H1 (cell line): ENCODE measurements at regions not wholly inside any gene's neighbourhood (a gene's known extent, or its start where the extent isn't known, plus 50 kb on each side); places are given as distances from the start of the nearest gene placed in this dataset.

ENCODE experiments used
- CTCF ChIA-PET: fragments of 300-600 bp; sonication (Branson Sonifier 250); formaldehyde crosslinking; loops from one replicate; lab custom pipeline; 2021; ENCODE audit not compliant: partially characterized antibody; lab: Charles Lee
- POLR2A ChIA-PET: fragments of 300-600 bp; sonication (Branson Sonifier 250); formaldehyde crosslinking; loops from one replicate; lab custom pipeline; 2021; ENCODE audit warnings: inconsistent platforms; ENCODE audit not compliant: partially characterized antibody; lab: Charles Lee
- DNase-seq, 2 experiments: peaks; one replicate each; pipeline versions ENCODE4 v3.0.0 to v3.0.0-alpha.2; 2010 to 2022; ENCODE audit warnings: low spot score in 2 of 2, low read depth in 1 of 2, mixed read lengths in 1 of 2
- FAIRE-seq: peaks from 2 replicates; lab custom pipeline; 2011; peaks lifted over from hg19 to GRCh38; lab: Jason Lieb, UNC
- H2AFZ ChIP-seq: 2 replicates; pipeline ENCODE4 v1.8.1; 2012; ENCODE audit warnings: low read length, inconsistent platforms
- H2AK5ac ChIP-seq: 2 replicates; pipeline ENCODE4 v1.6.1; 2013; ENCODE audit warnings: low read depth, low read length
- H2BK120ac ChIP-seq: replicated peaks from 2 replicates; pipeline ENCODE3; 2013; ENCODE audit warnings: low read depth, low read length, inconsistent platforms
- H2BK12ac ChIP-seq: 2 replicates; pipeline ENCODE4 v1.6.1; 2013; ENCODE audit warnings: low read depth, low read length
- H2BK15ac ChIP-seq: 2 replicates; pipeline ENCODE4 v1.6.1; 2013; ENCODE audit warnings: low read length
- H2BK20ac ChIP-seq: 2 replicates; pipeline ENCODE4 v1.6.1; 2013; ENCODE audit warnings: low read length
- H2BK5ac ChIP-seq: 2 replicates; pipeline ENCODE4 v1.6.1; 2013; ENCODE audit warnings: low read depth, low read length
- H3K14ac ChIP-seq: 2 replicates; pipeline ENCODE4 v1.6.1; 2013; ENCODE audit warnings: inconsistent platforms; ENCODE audit not compliant: insufficient read length
- H3K18ac ChIP-seq: 2 replicates; pipeline ENCODE4 v1.6.1; 2013; ENCODE audit warnings: low read length; ENCODE audit errors: extremely low read depth
- H3K23ac ChIP-seq: 2 replicates; pipeline ENCODE4 v1.6.1; 2013; ENCODE audit warnings: inconsistent platforms; ENCODE audit not compliant: insufficient read length
- H3K23me2 ChIP-seq: 2 replicates; pipeline ENCODE4 v1.6.1; 2013; ENCODE audit warnings: low read depth, low read length
- H3K27ac ChIP-seq: 2 replicates; pipeline ENCODE4 v1.6.1; 2011; ENCODE audit warnings: low read depth, low read length, inconsistent platforms
- H3K27me3 ChIP-seq, 4 experiments: replicated peaks in 1 of 4; 1 replicate in 1 of 4; 2 replicates in 3 of 4; pipeline versions ENCODE4 v1.6.1 to v1.8.1; 2011 to 2013; ENCODE audit warnings: low read length in 3 of 4, mild to moderate bottlenecking in 3 of 4, inconsistent platforms in 2 of 4, mixed read lengths in 2 of 4, moderate library complexity in 1 of 4; ENCODE audit not compliant: control insufficient read depth in 3 of 4, insufficient read depth in 3 of 4; ENCODE audit errors: extremely low read depth in 1 of 4
- H3K36me3 ChIP-seq, 4 experiments: 2 replicates each; pipeline versions ENCODE4 v1.6.1 to v1.8.1; 2011 to 2013; ENCODE audit warnings: mild to moderate bottlenecking in 4 of 4, low read length in 3 of 4, moderate library complexity in 2 of 4, control low read depth in 1 of 4, inconsistent platforms in 1 of 4; ENCODE audit not compliant: insufficient read depth in 4 of 4, control insufficient read depth in 2 of 4
- H3K4ac ChIP-seq: replicated peaks from 2 replicates; pipeline ENCODE3; 2013; ENCODE audit warnings: low read length, low read depth, mixed read lengths, inconsistent platforms; ENCODE audit not compliant: insufficient read length
- H3K4me1 ChIP-seq, 4 experiments: replicated peaks in 1 of 4; 1 replicate in 1 of 4; 2 replicates in 3 of 4; pipeline versions ENCODE4 v1.6.1 to v1.8.1; 2011 to 2013; ENCODE audit warnings: low read length in 3 of 4, inconsistent platforms in 2 of 4, mixed read lengths in 1 of 4; ENCODE audit not compliant: insufficient read depth in 4 of 4, control insufficient read depth in 3 of 4
- H3K4me2 ChIP-seq, 2 experiments: 2 replicates each; pipeline versions ENCODE4 v1.6.1 to v1.8.1; 2011 to 2013; ENCODE audit warnings: low read depth in 2 of 2, low read length in 2 of 2, control low read depth in 1 of 2, inconsistent platforms in 1 of 2, mild to moderate bottlenecking in 1 of 2; ENCODE audit not compliant: insufficient read depth in 1 of 2
- H3K4me3 ChIP-seq, 4 experiments: fragments of 200-600, 300-600 bp in 1 of 4; sonication (generic), shearing (Covaris generic), sonication (Bioruptor Twin) in 1 of 4; 2 replicates each; pipeline versions ENCODE4 v1.5.1 to v1.8.1; 2011 to 2016; ENCODE audit warnings: low read length in 4 of 4, low read depth in 3 of 4, control low read depth in 2 of 4, inconsistent platforms in 2 of 4, mild to moderate bottlenecking in 2 of 4, mixed read lengths in 1 of 4, moderate library complexity in 1 of 4; ENCODE audit not compliant: insufficient read depth in 2 of 4; ENCODE audit errors: extremely low read depth in 1 of 4
- H3K56ac ChIP-seq: replicated peaks from 2 replicates; pipeline ENCODE3; 2013; ENCODE audit warnings: low read depth, mild to moderate bottlenecking, mixed read lengths, low read length, inconsistent platforms; ENCODE audit not compliant: insufficient read length
- H3K79me1 ChIP-seq: 2 replicates; pipeline ENCODE4 v1.6.1; 2013; ENCODE audit warnings: low read depth, low read length, control low read depth
- H3K79me2 ChIP-seq, 2 experiments: 2 replicates each; pipeline versions ENCODE4 v1.6.1 to v1.8.1; 2012 to 2013; ENCODE audit warnings: low read length in 2 of 2, mild to moderate bottlenecking in 2 of 2, inconsistent platforms in 1 of 2; ENCODE audit not compliant: insufficient read depth in 2 of 2, control insufficient read depth in 1 of 2
- H3K9ac ChIP-seq, 4 experiments: replicated peaks in 1 of 4; 1 replicate in 1 of 4; 2 replicates in 3 of 4; pipeline versions ENCODE4 v1.6.1 to v1.8.1; 2011 to 2013; ENCODE audit warnings: low read depth in 3 of 4, low read length in 3 of 4, control low read depth in 2 of 4, mild to moderate bottlenecking in 2 of 4, moderate library complexity in 2 of 4, inconsistent platforms in 1 of 4; ENCODE audit errors: extremely low read depth in 1 of 4
- H3K9me3 ChIP-seq, 2 experiments: 2 replicates each; pipeline versions ENCODE4 v1.6.1 to v1.8.1; 2012 to 2013; ENCODE audit warnings: mild to moderate bottlenecking in 2 of 2, moderate library complexity in 2 of 2, control low read depth in 1 of 2, inconsistent platforms in 1 of 2, low read depth in 1 of 2, low read length in 1 of 2, mixed read lengths in 1 of 2; ENCODE audit not compliant: insufficient read depth in 2 of 2
- H4K20me1 ChIP-seq, 2 experiments: replicated peaks in 1 of 2; 2 replicates each; pipeline versions ENCODE3 to v1.8.1; 2011 to 2013; ENCODE audit warnings: inconsistent platforms in 2 of 2, low read length in 2 of 2, mild to moderate bottlenecking in 1 of 2; ENCODE audit not compliant: insufficient read depth in 2 of 2, control insufficient read depth in 1 of 2
- H4K5ac ChIP-seq: 2 replicates; pipeline ENCODE4 v1.6.1; 2013; ENCODE audit warnings: low read length, low read depth, mixed read lengths, inconsistent platforms; ENCODE audit not compliant: insufficient read length
- H4K8ac ChIP-seq: 2 replicates; pipeline ENCODE4 v1.8.0; 2013; ENCODE audit warnings: mild to moderate bottlenecking, moderate library complexity, low read length, inconsistent platforms; ENCODE audit not compliant: insufficient read depth; ENCODE audit errors: extremely low read depth
- H4K91ac ChIP-seq: replicated peaks from 2 replicates; pipeline ENCODE3; 2013; ENCODE audit warnings: low read length, mixed read lengths, inconsistent platforms; ENCODE audit not compliant: insufficient read length
- CBX5 ChIP-seq: fragments of 300-800, 300-1000 bp; sonication (generic); IDR thresholded peaks from 2 replicates; pipeline ENCODE4 v1.7.1; 2016; ENCODE audit warnings: antibody characterized with exemption, low read length, low read depth
- CEBPB ChIP-seq: IDR thresholded peaks from 2 replicates; pipeline ENCODE4 v1.6.1; 2012; ENCODE audit warnings: low read depth, low read length
- CHD1 ChIP-seq: IDR thresholded peaks from 2 replicates; pipeline ENCODE4 v1.6.1; 2012; ENCODE audit warnings: low read depth, low read length, improper control_type of control experiment
- CREB1 ChIP-seq: IDR thresholded peaks from 2 replicates; pipeline ENCODE4 v1.6.1; 2012; ENCODE audit warnings: inconsistent platforms
- EP300 ChIP-seq, 2 experiments: IDR thresholded peaks; 1 replicate in 1 of 2; 2 replicates in 1 of 2; pipeline ENCODE4 v1.6.1; 2011 to 2012; ENCODE audit warnings: low read depth in 2 of 2, low read length in 2 of 2, mild to moderate bottlenecking in 2 of 2, borderline replicate concordance in 1 of 2, inconsistent platforms in 1 of 2, moderate library complexity in 1 of 2
- GABPA ChIP-seq: IDR thresholded peaks from 2 replicates; pipeline ENCODE4 v1.6.1; 2011; ENCODE audit warnings: mild to moderate bottlenecking, low read length, moderate library complexity, borderline replicate concordance; ENCODE audit not compliant: insufficient read depth
- POU5F1 ChIP-seq: IDR thresholded peaks from 2 replicates; pipeline ENCODE4 v1.6.1; 2011; ENCODE audit warnings: low read depth, mild to moderate bottlenecking, low read length, moderate library complexity
- RFX5 ChIP-seq: IDR thresholded peaks from 2 replicates; pipeline ENCODE4 v1.6.1; 2011; ENCODE audit warnings: low read depth, low read length, improper control_type of control experiment, borderline replicate concordance
- SP2 ChIP-seq: IDR thresholded peaks from 2 replicates; pipeline ENCODE4 v1.6.1; 2012; ENCODE audit warnings: mild to moderate bottlenecking, low read length, inconsistent platforms
- TEAD4 ChIP-seq: IDR thresholded peaks from 2 replicates; pipeline ENCODE4 v1.6.1; 2012; ENCODE audit warnings: low read depth, low read length, inconsistent platforms, mixed read lengths
- USF2 ChIP-seq: IDR thresholded peaks from 2 replicates; pipeline ENCODE4 v1.6.1; 2011; ENCODE audit warnings: low read length, improper control_type of control experiment
- WGBS, 2 experiments: shearing (Covaris generic) in 1 of 2; methylation state at CpG; one replicate each; pipeline versions ENCODE4 v1.1.6 to v1.1.7; 2013 to 2015; ENCODE audit warnings: low lambda C conversion rate in 2 of 2, mixed read lengths in 2 of 2, inconsistent platforms in 1 of 2, low coverage in 1 of 2, missing lambda C conversion rate in 1 of 2; ENCODE audit not compliant: insufficient replicate concordance in 2 of 2, insufficient coverage in 1 of 2, insufficient read length in 1 of 2; ENCODE audit errors: extremely low coverage in 1 of 2, missing lambda C conversion rate in 1 of 2; 5-methylcytosine and 5-hydroxymethylcytosine counted together

GRCh38 chr7:10793995-10794775 is 179.5 kb upstream of the PHF14 start:
- CTCF ChIA-PET, result no interaction called here
- H3K4me1 ChIP-seq, result no peaks in the 10 kb centered on the region
- no peak overlapping the region for H3K27ac ChIP-seq
- no peak overlapping the region for H3K4ac ChIP-seq
- H3K9ac ChIP-seq, result no peak overlapping the region
- H2AK5ac ChIP-seq, result no peak overlapping the region
- no peaks in the 10 kb centered on the region for H3K27me3 ChIP-seq
- no peaks in the 10 kb centered on the region for H4K20me1 ChIP-seq
- H3K9me3 ChIP-seq, result peaks cover 0 to 3% of the 10 kb centered on the region in 2 experiments; a peak in 1 of 4 replicates
- H2AFZ ChIP-seq, result no peak overlapping the region
- POLR2A ChIA-PET, result no interaction called here
- H3K4me2 ChIP-seq, result no peak overlapping the region
- H2BK12ac ChIP-seq, result no peak overlapping the region
- no peaks in the 10 kb centered on the region for H3K23me2 ChIP-seq
- FAIRE-seq (no peak), DNase-seq (no peak)
- no peak overlapping the region for H3K18ac ChIP-seq
- H3K36me3 ChIP-seq, result no peaks in the 10 kb centered on the region; a peak in 1 of 8 replicates
- H2BK5ac ChIP-seq, result no peak overlapping the region
- H3K56ac ChIP-seq, result no peak overlapping the region
- WGBS, 2 experiments, result 92% methylated on average over 6 of the region's 6 CpGs; no CpG with 5 or more reads in 1 of the 2 experiments
- no peak overlapping the region for H4K91ac ChIP-seq
- H4K8ac ChIP-seq, result no peak overlapping the region
- no peaks in the 10 kb centered on the region for H3K79me2 ChIP-seq
- H2BK120ac ChIP-seq, result no peak overlapping the region
- no peak overlapping the region for H4K5ac ChIP-seq
- H3K4me3 ChIP-seq, result no peak overlapping the region
- no peak overlapping the region for H2BK15ac ChIP-seq
- no peaks in the 10 kb centered on the region for H3K79me1 ChIP-seq
- H3K14ac ChIP-seq, result no peak overlapping the region
- no peak overlapping the region for H2BK20ac ChIP-seq
- no peak overlapping the region for H3K23ac ChIP-seq
- TF ChIP-seq CHD1 (no peak), EP300 (IDR thresholded peaks at IDR 0.05; ENCODE audit: borderline replicate concordance in 1 of 2, low read depth in 2 of 2, low read length in 2 of 2) (no peak), GABPA (no peak), SP2 (no peak), RFX5 (no peak), CREB1 (no peak), CEBPB (no peak), CBX5 (no peak), USF2 (no peak), TEAD4 (no peak), POU5F1 (no peak)
